ENCODE measurements at regions not wholly inside any gene's neighbourhood (a gene's known extent, or its start where the extent isn't known, plus 50 kb on each side); places are given as distances from the start of the nearest gene placed in this dataset.

GRCh38 chr3:32056559-32057290 lies 49.7 kb upstream of the GPD1L start:
- H3K79me2 ChIP-seq (ENCODE audit: control insufficient read depth, insufficient read depth, low read length), result no peaks in the 10 kb centered on the region
- H3K27me3 ChIP-seq (ENCODE audit: control insufficient read depth, extremely low read depth, insufficient read depth, low read length), result no peaks in the 10 kb centered on the region
- H3K4me2 ChIP-seq (ENCODE audit: control insufficient read depth, extremely low read depth, insufficient read depth, low read depth, low read length), result no peak overlapping the region
- TF ChIP-seq EZH2 (IDR thresholded peaks at IDR 0.05; ENCODE audit: low read length), result no peak
- TF ChIP-seq CTCF (optimal IDR thresholded peaks at IDR 0.05 in 1 of 3, IDR thresholded peaks at IDR 0.05 in 1 of 3, conservative IDR thresholded peaks at IDR 0.05 in 1 of 3; ENCODE audit: extremely low read depth in 1 of 3, insufficient read depth in 2 of 3, low read length in 3 of 3), result no peak
- H3K9me3 ChIP-seq (ENCODE audit: control insufficient read depth, low read depth, low read length), result no peaks in the 10 kb centered on the region
- no peaks in the 10 kb centered on the region for H4K20me1 ChIP-seq (ENCODE audit: control insufficient read depth, extremely low read depth, insufficient read depth, low read length)
- no peaks in the 10 kb centered on the region for H3K9me1 ChIP-seq (ENCODE audit: control insufficient read depth, extremely low read depth, insufficient read depth, low read length)
- no peaks in the 10 kb centered on the region for H3K4me1 ChIP-seq (ENCODE audit: control insufficient read depth, extremely low read depth, insufficient read depth, low read length)
- H2AFZ ChIP-seq (ENCODE audit: control insufficient read depth, low read length), result no peak overlapping the region
- H3K4me3 ChIP-seq (ENCODE audit: control insufficient read depth in 2 of 3, extremely low read depth in 1 of 3, insufficient read depth in 2 of 3, low read depth in 1 of 3, low read length in 3 of 3), result no peak overlapping the region
- FAIRE-seq (no peak), DNase-seq (ENCODE audit: low read depth, low spot score) (no peak)
- no peak overlapping the region for H3K27ac ChIP-seq (ENCODE audit: control insufficient read depth, insufficient read depth, low read length)
- no peak overlapping the region for H3K9ac ChIP-seq (ENCODE audit: control insufficient read depth, extremely low read depth, insufficient read depth, low read length)
- dilution Hi-C loops (cut with MboI; ENCODE audit: extremely low pct_ligation_motif_present, low sequenced_read_pairs), result no loop called here
- no peaks in the 10 kb centered on the region for H3K36me3 ChIP-seq (ENCODE audit: control insufficient read depth in 2 of 2, extremely low read depth in 1 of 2, insufficient read depth in 2 of 2, low read length in 2 of 2)

Small RNA genes lying in the stretch of these regions (small RNA-seq; reads per million reads assigned to genes)
- gene RF00019 (ENCODE audit: insufficient read length in 3 of 3, low read depth in 3 of 3, low replicate concordance in 1 of 3), result 0 reads per million in 3 experiments
